Hematopoietic multipotent progenitor cell (in vitro differentiated cells): ENCODE measurements at regions not wholly inside any gene's neighbourhood (a gene's known extent, or its start where the extent isn't known, plus 50 kb on each side); places are given as distances from the start of the nearest gene placed in this dataset.
A peak's percentile ranks its signal among the peaks of the same experiment; 100 is the strongest.

ENCODE experiments used
- DNase-seq, 3 donors: peaks; one replicate each; pipeline ENCODE4 v3.0.0-alpha.2; 2011 to 2015; ENCODE audit warnings: low read depth in 2 of 3, low spot score in 2 of 3

- no peak for DNase-seq
Observed at GRCh38 chr13:80137994-80138393, 202.9 kb downstream of the SPRY2 start.

- no peak for DNase-seq
Observed at GRCh38 chr13:80134346-80134745, 206.6 kb downstream of the SPRY2 start.

DNA sequence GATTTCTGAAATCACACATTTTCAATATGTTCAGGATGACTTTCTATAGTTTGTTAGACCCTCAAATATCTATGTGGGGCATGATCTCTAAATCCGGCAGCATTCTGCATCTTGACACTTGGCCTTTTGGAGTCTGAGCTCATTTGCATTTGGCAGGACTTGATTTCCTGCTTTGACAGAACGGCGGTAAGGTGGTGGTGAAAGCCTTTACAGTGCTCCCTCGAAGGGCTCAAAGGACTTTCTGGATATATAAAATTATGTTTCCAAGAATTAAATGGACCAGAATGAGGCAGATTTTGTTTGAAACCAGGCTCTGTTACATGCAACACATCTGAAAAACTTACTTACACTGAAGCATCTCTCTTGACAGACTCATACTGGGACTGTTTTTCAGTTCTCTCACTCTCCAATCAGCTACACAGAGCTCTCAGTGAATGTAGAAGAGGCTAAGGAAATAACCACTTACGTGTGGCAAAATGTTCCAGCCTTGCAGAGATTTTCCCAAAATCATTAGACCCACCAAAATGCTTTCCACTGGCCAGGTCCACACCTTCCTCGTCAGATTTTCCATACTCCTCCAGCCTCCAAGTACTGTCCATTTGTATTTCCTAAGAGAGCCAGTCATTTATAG lies 207.2 kb downstream of the SPRY2 start:
- no peak for DNase-seq

GRCh38 chr13:80132741-80133601 lies 208.0 kb downstream of the SPRY2 start:
- DNase-seq, result peak in 1 of 3 donors; percentile 12

- no peak for DNase-seq
Observed at GRCh38 chr13:80131204-80131603, 209.7 kb downstream of the SPRY2 start.

DNA sequence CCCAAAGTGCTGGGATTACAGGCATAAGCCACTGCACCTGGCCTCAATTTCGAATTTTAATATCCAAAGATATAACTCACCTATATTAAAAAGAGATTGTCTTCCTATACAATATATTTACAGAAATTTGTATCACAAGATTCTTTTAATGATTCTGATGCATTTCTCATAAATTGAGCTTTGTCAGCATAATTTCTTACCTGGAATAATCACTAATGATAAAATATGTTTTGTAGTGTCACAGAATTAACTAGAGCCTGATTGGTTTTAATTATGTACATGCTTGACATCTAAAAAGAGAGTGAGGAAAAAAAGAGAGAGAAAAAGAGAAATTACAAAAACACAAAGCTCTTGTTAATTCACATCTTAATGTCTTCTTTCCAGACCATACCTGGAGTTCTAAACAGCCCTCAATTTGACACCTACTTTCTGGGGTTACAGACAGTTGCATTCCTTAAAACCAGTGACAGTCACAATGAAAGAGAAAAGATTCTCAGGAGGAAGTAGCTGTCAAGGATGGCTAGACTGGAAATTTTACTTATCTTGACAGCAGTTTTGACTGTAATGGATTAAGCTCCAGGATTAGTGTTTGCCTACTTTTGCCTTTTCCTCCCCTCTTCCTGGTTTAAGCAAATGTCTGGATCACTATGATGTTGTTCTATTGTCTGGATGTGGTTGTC lies 214.4 kb downstream of the SPRY2 start:
- no peak for DNase-seq

- DNase-seq, result no peak
Observed at GRCh38 chr13:80123945-80124344, 217.0 kb downstream of the SPRY2 start.

GRCh38 chr13:80121038-80121437 lies 219.9 kb downstream of the SPRY2 start:
- no peak for DNase-seq

- no peak for DNase-seq
Observed at GRCh38 chr13:80118506-80118905, 222.4 kb downstream of the SPRY2 start.

- no peak for DNase-seq
Observed at GRCh38 chr13:80118099-80118498, 222.8 kb downstream of the SPRY2 start.

GRCh38 chr13:80117515-80117914 lies 223.4 kb downstream of the SPRY2 start:
- DNase-seq, result no peak

- no peak for DNase-seq
Observed at GRCh38 chr13:80116107-80116506, 224.8 kb downstream of the SPRY2 start.

- DNase-seq, result no peak
Observed at GRCh38 chr13:80115616-80116015, 225.3 kb downstream of the SPRY2 start.

GRCh38 chr13:80113714-80114454 lies 227.0 kb downstream of the SPRY2 start:
- no peak for DNase-seq

DNA sequence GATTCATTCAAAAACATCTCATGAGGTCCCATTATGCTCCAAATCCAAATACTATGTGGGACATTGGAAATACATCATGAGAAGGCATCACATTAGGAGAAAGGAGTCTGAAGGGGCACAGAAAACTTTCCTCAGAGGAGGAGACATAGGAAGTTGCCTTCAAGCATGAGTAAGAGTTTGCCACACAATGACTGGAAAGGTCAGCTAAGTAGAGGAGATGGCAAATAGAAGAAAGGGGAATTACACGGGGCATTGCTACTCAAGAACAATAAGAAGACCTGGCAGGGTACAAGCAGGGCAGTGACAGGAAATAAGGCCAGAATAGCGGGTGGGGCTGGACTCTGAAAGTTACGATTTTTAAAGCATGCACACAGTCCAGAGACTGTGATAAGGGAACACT lies 231.6 kb downstream of the SPRY2 start:
- no peak for DNase-seq

- no peak for DNase-seq
Observed at GRCh38 chr13:80105350-80105749, 235.6 kb downstream of the SPRY2 start.

DNA sequence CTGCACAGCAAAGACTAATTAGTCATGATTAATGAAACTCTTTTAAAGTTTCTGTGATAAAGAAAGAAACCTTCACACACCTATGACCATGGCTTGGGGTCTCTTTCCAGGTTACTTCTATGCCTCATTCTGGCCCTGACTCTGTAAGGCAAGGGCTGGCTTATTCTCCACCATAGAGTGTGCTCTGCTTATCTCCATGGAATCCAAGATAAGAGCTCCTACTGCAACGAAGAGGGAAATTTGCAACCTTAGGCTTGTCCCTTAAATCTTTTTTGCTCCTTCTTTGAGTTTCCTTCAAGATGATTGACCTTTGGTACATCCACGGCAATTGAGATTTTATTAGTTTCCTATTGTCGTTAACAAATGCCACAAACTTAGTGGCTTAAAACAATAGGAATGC lies 239.9 kb downstream of the SPRY2 start:
- no peak for DNase-seq

GRCh38 chr13:80100636-80101035 lies 240.3 kb downstream of the SPRY2 start:
- DNase-seq, result no peak

GRCh38 chr13:80097561-80097960 lies 243.4 kb downstream of the SPRY2 start:
- DNase-seq, result no peak

GRCh38 chr13:80096383-80096782 lies 244.5 kb downstream of the SPRY2 start:
- no peak for DNase-seq

DNA sequence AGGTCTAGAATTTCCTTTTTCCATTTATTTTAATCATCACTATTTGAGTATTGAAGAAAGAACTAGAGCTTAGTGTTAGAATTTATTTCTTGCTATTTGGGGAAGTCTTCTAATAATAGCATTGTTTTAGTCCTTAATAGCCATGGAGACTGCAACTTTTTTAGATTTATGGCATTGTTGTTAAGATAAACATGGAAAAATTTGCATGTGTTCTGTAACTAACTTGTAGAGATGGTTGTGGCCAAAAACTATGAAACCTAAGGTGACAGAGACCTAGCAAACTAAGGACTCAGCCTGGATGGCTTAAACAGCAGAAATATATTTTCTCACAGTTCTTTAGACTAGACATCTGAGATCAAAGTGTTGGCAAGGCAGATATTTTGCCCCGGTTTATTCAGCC lies 246.4 kb downstream of the SPRY2 start:
- no peak for DNase-seq
